ENCODE measurements at regions not wholly inside any gene's neighbourhood (a gene's known extent, or its start where the extent isn't known, plus 50 kb on each side); places are given as distances from the start of the nearest gene placed in this dataset.

- TF ChIP-seq CTCF (IDR thresholded peaks at IDR 0.05; ENCODE audit: insufficient read depth, missing control alignments): no peak
- DNase-seq (ENCODE audit: insufficient read length, low spot score): no peak
- no peak for FAIRE-seq
Measured at GRCh38 chr4:55727746-55728145, 91.6 kb upstream of the NMU start.

GRCh38 chr4:55729351-55730279, 90.0 kb upstream of the EXOC1L start:
- FAIRE-seq: no peak
- TF ChIP-seq CTCF (IDR thresholded peaks at IDR 0.05; ENCODE audit: insufficient read depth, missing control alignments): no peak
- DNase-seq (ENCODE audit: insufficient read length, low spot score): no peak

- DNase-seq (ENCODE audit: insufficient read length, low spot score) (no peak), FAIRE-seq (no peak)
- TF ChIP-seq CTCF (IDR thresholded peaks at IDR 0.05; ENCODE audit: insufficient read depth, missing control alignments): no peak
Measured at GRCh38 chr4:55730280-55730931, 89.2 kb upstream of the EXOC1L start.

GRCh38 chr4:55731959-55732358, 87.6 kb upstream of the EXOC1L start:
- no peak for TF ChIP-seq CTCF (IDR thresholded peaks at IDR 0.05; ENCODE audit: insufficient read depth, missing control alignments)
- DNase-seq (ENCODE audit: insufficient read length, low spot score) (no peak), FAIRE-seq (no peak)

- FAIRE-seq (no peak), DNase-seq (ENCODE audit: insufficient read length, low spot score) (no peak)
- TF ChIP-seq CTCF (IDR thresholded peaks at IDR 0.05; ENCODE audit: insufficient read depth, missing control alignments): no peak
Measured at GRCh38 chr4:55732864-55733263, 86.7 kb upstream of the EXOC1L start.

GRCh38 chr4:55733932-55734331, 85.7 kb upstream of the EXOC1L start:
- TF ChIP-seq CTCF (IDR thresholded peaks at IDR 0.05; ENCODE audit: insufficient read depth, missing control alignments): no peak
- FAIRE-seq (no peak), DNase-seq (ENCODE audit: insufficient read length, low spot score) (no peak)

All from D721Med (cell line).